ENCODE measurements at regions not wholly inside any gene's neighbourhood (a gene's known extent, or its start where the extent isn't known, plus 50 kb on each side); places are given as distances from the start of the nearest gene placed in this dataset.

- no peaks in the 10 kb centered on the region for H3K9me3 ChIP-seq (ENCODE audit: control insufficient read depth, insufficient read depth, low read length)
- H3K36me3 ChIP-seq (ENCODE audit: control insufficient read depth, insufficient read depth, low read length), result no peaks in the 10 kb centered on the region
- no peak overlapping the region for H3K9ac ChIP-seq (ENCODE audit: low read depth, low read length)
- H3K27me3 ChIP-seq (ENCODE audit: control insufficient read depth, insufficient read depth, low read length), result no peaks in the 10 kb centered on the region
- no peaks in the 10 kb centered on the region for H3K4me1 ChIP-seq (ENCODE audit: control insufficient read depth, insufficient read depth, low read length)
- H3K4me3 ChIP-seq (ENCODE audit: low read depth, low read length), result no peak overlapping the region
These were observed 102.8 kb downstream of the SNX18 start for GRCh38 chr5:54620141-54620933.

- Histone ChIP-seq H3K27me3 (ENCODE audit: control insufficient read depth, insufficient read depth, low read length) (no peaks in the 10 kb centered on the region), H3K4me3 (ENCODE audit: low read depth, low read length) (no peak overlapping the region), H3K9me3 (ENCODE audit: control insufficient read depth, insufficient read depth, low read length) (no peaks in the 10 kb centered on the region), H3K36me3 (ENCODE audit: control insufficient read depth, insufficient read depth, low read length) (no peaks in the 10 kb centered on the region), H3K4me1 (ENCODE audit: control insufficient read depth, insufficient read depth, low read length) (no peaks in the 10 kb centered on the region), H3K9ac (ENCODE audit: low read depth, low read length) (no peak overlapping the region)
These were observed 102.2 kb downstream of the SNX18 start for GRCh38 chr5:54619731-54620130.

GRCh38 chr5:54616518-54617220, 99.1 kb downstream of the SNX18 start:
- no peaks in the 10 kb centered on the region for H3K4me1 ChIP-seq (ENCODE audit: control insufficient read depth, insufficient read depth, low read length)
- no peaks in the 10 kb centered on the region for H3K27me3 ChIP-seq (ENCODE audit: control insufficient read depth, insufficient read depth, low read length)
- no peaks in the 10 kb centered on the region for H3K36me3 ChIP-seq (ENCODE audit: control insufficient read depth, insufficient read depth, low read length)
- no peaks in the 10 kb centered on the region for H3K9me3 ChIP-seq (ENCODE audit: control insufficient read depth, insufficient read depth, low read length)
- no peak overlapping the region for H3K4me3 ChIP-seq (ENCODE audit: low read depth, low read length)
- no peak overlapping the region for H3K9ac ChIP-seq (ENCODE audit: low read depth, low read length)

GRCh38 chr5:54616031-54616430, 98.5 kb downstream of the SNX18 start:
- H3K27me3 ChIP-seq (ENCODE audit: control insufficient read depth, insufficient read depth, low read length), result no peaks in the 10 kb centered on the region
- H3K4me1 ChIP-seq (ENCODE audit: control insufficient read depth, insufficient read depth, low read length), result no peaks in the 10 kb centered on the region
- no peak overlapping the region for H3K4me3 ChIP-seq (ENCODE audit: low read depth, low read length)
- no peaks in the 10 kb centered on the region for H3K9me3 ChIP-seq (ENCODE audit: control insufficient read depth, insufficient read depth, low read length)
- no peaks in the 10 kb centered on the region for H3K36me3 ChIP-seq (ENCODE audit: control insufficient read depth, insufficient read depth, low read length)
- H3K9ac ChIP-seq (ENCODE audit: low read depth, low read length), result no peak overlapping the region

GRCh38 chr5:54615381-54615780, 97.8 kb downstream of the SNX18 start:
- no peaks in the 10 kb centered on the region for H3K36me3 ChIP-seq (ENCODE audit: control insufficient read depth, insufficient read depth, low read length)
- H3K27me3 ChIP-seq (ENCODE audit: control insufficient read depth, insufficient read depth, low read length), result no peaks in the 10 kb centered on the region
- H3K9ac ChIP-seq (ENCODE audit: low read depth, low read length), result no peak overlapping the region
- no peak overlapping the region for H3K4me3 ChIP-seq (ENCODE audit: low read depth, low read length)
- no peaks in the 10 kb centered on the region for H3K4me1 ChIP-seq (ENCODE audit: control insufficient read depth, insufficient read depth, low read length)
- no peaks in the 10 kb centered on the region for H3K9me3 ChIP-seq (ENCODE audit: control insufficient read depth, insufficient read depth, low read length)

- H3K9ac ChIP-seq (ENCODE audit: low read depth, low read length), result no peak overlapping the region
- H3K27me3 ChIP-seq (ENCODE audit: control insufficient read depth, insufficient read depth, low read length), result no peaks in the 10 kb centered on the region
- H3K4me3 ChIP-seq (ENCODE audit: low read depth, low read length), result no peak overlapping the region
- no peaks in the 10 kb centered on the region for H3K36me3 ChIP-seq (ENCODE audit: control insufficient read depth, insufficient read depth, low read length)
- H3K4me1 ChIP-seq (ENCODE audit: control insufficient read depth, insufficient read depth, low read length), result no peaks in the 10 kb centered on the region
- peaks cover 2% of the 10 kb centered on the region for H3K9me3 ChIP-seq (ENCODE audit: control insufficient read depth, insufficient read depth, low read length)
These were observed 95.2 kb downstream of the SNX18 start for GRCh38 chr5:54612711-54613110.

GRCh38 chr5:54611290-54611951, 93.9 kb downstream of the SNX18 start:
- H3K4me1 ChIP-seq (ENCODE audit: control insufficient read depth, insufficient read depth, low read length), result no peaks in the 10 kb centered on the region
- H3K27me3 ChIP-seq (ENCODE audit: control insufficient read depth, insufficient read depth, low read length), result no peaks in the 10 kb centered on the region
- H3K9ac ChIP-seq (ENCODE audit: low read depth, low read length), result no peak overlapping the region
- H3K36me3 ChIP-seq (ENCODE audit: control insufficient read depth, insufficient read depth, low read length), result no peaks in the 10 kb centered on the region
- H3K9me3 ChIP-seq (ENCODE audit: control insufficient read depth, insufficient read depth, low read length), result peaks cover 2% of the 10 kb centered on the region
- no peak overlapping the region for H3K4me3 ChIP-seq (ENCODE audit: low read depth, low read length)

- H3K36me3 ChIP-seq (ENCODE audit: control insufficient read depth, insufficient read depth, low read length), result no peaks in the 10 kb centered on the region
- H3K9ac ChIP-seq (ENCODE audit: low read depth, low read length), result no peak overlapping the region
- H3K4me3 ChIP-seq (ENCODE audit: low read depth, low read length), result no peak overlapping the region
- H3K27me3 ChIP-seq (ENCODE audit: control insufficient read depth, insufficient read depth, low read length), result no peaks in the 10 kb centered on the region
- peaks cover 2% of the 10 kb centered on the region for H3K9me3 ChIP-seq (ENCODE audit: control insufficient read depth, insufficient read depth, low read length)
- H3K4me1 ChIP-seq (ENCODE audit: control insufficient read depth, insufficient read depth, low read length), result no peaks in the 10 kb centered on the region
These were observed 92.8 kb downstream of the SNX18 start for GRCh38 chr5:54610197-54610944.

- H3K9ac ChIP-seq (ENCODE audit: low read depth, low read length), result no peak overlapping the region
- no peak overlapping the region for H3K4me3 ChIP-seq (ENCODE audit: low read depth, low read length)
- H3K36me3 ChIP-seq (ENCODE audit: control insufficient read depth, insufficient read depth, low read length), result no peaks in the 10 kb centered on the region
- no peaks in the 10 kb centered on the region for H3K27me3 ChIP-seq (ENCODE audit: control insufficient read depth, insufficient read depth, low read length)
- no peaks in the 10 kb centered on the region for H3K4me1 ChIP-seq (ENCODE audit: control insufficient read depth, insufficient read depth, low read length)
- peaks cover 2% of the 10 kb centered on the region for H3K9me3 ChIP-seq (ENCODE audit: control insufficient read depth, insufficient read depth, low read length)
These were observed 91.0 kb downstream of the SNX18 start for GRCh38 chr5:54608423-54609085.

- Histone ChIP-seq H3K4me1 (ENCODE audit: control insufficient read depth, insufficient read depth, low read length) (no peaks in the 10 kb centered on the region), H3K36me3 (ENCODE audit: control insufficient read depth, insufficient read depth, low read length) (no peaks in the 10 kb centered on the region), H3K9ac (ENCODE audit: low read depth, low read length) (no peak overlapping the region), H3K27me3 (ENCODE audit: control insufficient read depth, insufficient read depth, low read length) (no peaks in the 10 kb centered on the region), H3K4me3 (ENCODE audit: low read depth, low read length) (no peak overlapping the region), H3K9me3 (ENCODE audit: control insufficient read depth, insufficient read depth, low read length) (peaks cover 2% of the 10 kb centered on the region)
These were observed 89.4 kb downstream of the SNX18 start for GRCh38 chr5:54607006-54607405.

- Histone ChIP-seq H3K27me3 (ENCODE audit: control insufficient read depth, insufficient read depth, low read length) (no peaks in the 10 kb centered on the region), H3K4me3 (ENCODE audit: low read depth, low read length) (no peak overlapping the region), H3K36me3 (ENCODE audit: control insufficient read depth, insufficient read depth, low read length) (no peaks in the 10 kb centered on the region), H3K9ac (ENCODE audit: low read depth, low read length) (no peak overlapping the region), H3K4me1 (ENCODE audit: control insufficient read depth, insufficient read depth, low read length) (no peaks in the 10 kb centered on the region), H3K9me3 (ENCODE audit: control insufficient read depth, insufficient read depth, low read length) (peaks cover 2% of the 10 kb centered on the region)
These were observed 85.8 kb downstream of the SNX18 start for GRCh38 chr5:54603372-54603771.

Data from iPS-15b (cell line).